ENCODE measurements at regions not wholly inside any gene's neighbourhood (a gene's known extent, or its start where the extent isn't known, plus 50 kb on each side); places are given as distances from the start of the nearest gene placed in this dataset.

DNA sequence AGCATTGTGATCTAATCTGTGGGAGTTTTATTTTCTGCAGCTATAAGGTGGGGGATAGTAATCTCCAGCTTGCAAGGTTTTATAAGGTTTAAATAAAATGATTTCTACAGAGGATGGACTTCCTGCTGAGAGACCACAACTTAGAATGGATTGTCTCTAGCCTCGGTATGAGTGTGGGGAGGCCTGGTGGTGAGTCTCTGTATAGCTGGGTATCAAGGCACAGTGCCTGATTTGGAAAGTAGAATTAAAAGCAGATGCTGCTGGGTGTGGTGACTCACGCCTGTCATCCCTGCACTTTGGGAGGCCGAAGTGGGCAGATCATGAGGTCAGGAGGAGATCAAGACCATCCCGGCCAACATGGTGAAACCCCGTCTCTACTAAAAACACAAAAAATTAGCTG lies 162.0 kb upstream of the GATB start:
- Histone ChIP-seq H3K27me3 (ENCODE audit: control insufficient read depth, insufficient read depth, low read length) (no peaks in the 10 kb centered on the region), H3K9me3 (ENCODE audit: control insufficient read depth, insufficient read depth, low read length) (no peaks in the 10 kb centered on the region), H3K4me3 (ENCODE audit: low read depth, low read length) (no peak overlapping the region), H3K27ac (ENCODE audit: low read depth, low read length) (no peak overlapping the region)
- TF ChIP-seq, protein P1, sequence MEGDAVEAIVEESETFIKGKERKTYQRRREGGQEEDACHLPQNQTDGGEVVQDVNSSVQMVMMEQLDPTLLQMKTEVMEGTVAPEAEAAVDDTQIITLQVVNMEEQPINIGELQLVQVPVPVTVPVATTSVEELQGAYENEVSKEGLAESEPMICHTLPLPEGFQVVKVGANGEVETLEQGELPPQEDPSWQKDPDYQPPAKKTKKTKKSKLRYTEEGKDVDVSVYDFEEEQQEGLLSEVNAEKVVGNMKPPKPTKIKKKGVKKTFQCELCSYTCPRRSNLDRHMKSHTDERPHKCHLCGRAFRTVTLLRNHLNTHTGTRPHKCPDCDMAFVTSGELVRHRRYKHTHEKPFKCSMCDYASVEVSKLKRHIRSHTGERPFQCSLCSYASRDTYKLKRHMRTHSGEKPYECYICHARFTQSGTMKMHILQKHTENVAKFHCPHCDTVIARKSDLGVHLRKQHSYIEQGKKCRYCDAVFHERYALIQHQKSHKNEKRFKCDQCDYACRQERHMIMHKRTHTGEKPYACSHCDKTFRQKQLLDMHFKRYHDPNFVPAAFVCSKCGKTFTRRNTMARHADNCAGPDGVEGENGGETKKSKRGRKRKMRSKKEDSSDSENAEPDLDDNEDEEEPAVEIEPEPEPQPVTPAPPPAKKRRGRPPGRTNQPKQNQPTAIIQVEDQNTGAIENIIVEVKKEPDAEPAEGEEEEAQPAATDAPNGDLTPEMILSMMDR (IDR thresholded peaks at IDR 0.05; ENCODE audit: low read depth, low read length), result no peak
- CTCF ChIA-PET, result no interaction called here
- DNase-seq (ENCODE audit: low read depth, low spot score), result no peak
- POLR2A ChIA-PET, result no interaction called here

DNA sequence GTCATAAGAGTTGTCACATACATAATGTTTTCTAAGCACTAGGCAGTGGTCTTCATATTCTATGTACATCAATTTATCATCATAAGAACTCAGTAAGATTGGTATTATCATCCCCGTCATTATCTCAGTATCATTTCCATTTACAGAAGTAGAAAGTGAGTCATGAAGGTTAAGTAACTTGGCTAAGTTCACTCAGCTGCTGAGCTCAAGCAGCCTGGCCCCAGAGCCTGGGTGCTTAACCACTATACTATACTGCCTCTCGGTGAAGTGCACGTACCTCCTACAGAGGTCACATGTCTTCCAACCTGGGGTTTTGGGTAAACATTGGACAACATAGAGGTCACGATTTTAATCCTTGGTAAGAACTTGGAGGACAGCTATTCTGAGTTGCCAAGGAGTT lies 161.5 kb upstream of the GATB start:
- Histone ChIP-seq H3K27ac (ENCODE audit: low read depth, low read length) (no peak overlapping the region), H3K9me3 (ENCODE audit: control insufficient read depth, insufficient read depth, low read length) (no peaks in the 10 kb centered on the region), H3K4me3 (ENCODE audit: low read depth, low read length) (no peak overlapping the region), H3K27me3 (ENCODE audit: control insufficient read depth, insufficient read depth, low read length) (no peaks in the 10 kb centered on the region)
- no peak for DNase-seq (ENCODE audit: low read depth, low spot score)
- TF ChIP-seq, protein P1 (IDR thresholded peaks at IDR 0.05; ENCODE audit: low read depth, low read length), result no peak
- ChIA-PET CTCF (no interaction called here), POLR2A (no interaction called here)

DNA sequence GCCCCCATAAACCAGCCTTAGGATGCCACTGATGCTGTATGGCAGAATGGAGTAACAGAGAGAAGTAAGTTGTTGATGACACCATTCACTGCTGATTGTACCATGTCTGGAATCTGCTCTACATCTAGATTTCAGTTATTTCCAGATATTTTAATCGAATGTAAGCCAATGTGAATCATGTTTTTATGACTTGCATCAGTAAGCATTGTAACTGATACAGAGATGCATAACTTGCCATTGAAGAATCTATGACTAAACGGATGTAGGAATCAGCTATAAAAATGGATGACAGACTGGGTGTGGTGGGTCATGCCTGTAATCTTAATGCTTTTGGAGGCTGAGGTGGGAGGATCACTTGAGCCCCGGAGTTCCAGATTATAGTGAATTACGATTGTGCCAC lies 161.0 kb upstream of the GATB start:
- CTCF ChIA-PET, result no interaction called here
- TF ChIP-seq, protein P1 (IDR thresholded peaks at IDR 0.05; ENCODE audit: low read depth, low read length), result no peak

DNA sequence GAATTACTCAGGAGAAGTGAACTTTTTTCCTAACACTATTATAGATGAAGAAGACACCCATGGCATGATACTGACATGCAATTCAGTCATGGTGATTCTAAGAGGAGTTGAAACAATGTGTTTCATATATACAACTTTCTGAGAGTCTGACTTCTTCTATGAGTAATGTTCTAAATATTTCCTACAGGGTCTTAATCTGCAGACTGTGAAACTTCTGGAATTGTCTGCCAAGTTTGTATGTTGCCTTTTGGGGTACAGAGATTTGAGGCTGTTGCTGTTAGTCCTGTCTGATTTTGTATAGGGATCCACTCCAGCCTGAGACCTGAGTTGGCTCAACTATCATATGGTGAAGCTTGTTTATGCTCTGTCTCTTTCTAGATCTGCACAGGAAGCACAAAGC lies 160.6 kb upstream of the GATB start:
- DNase-seq (ENCODE audit: low read depth, low spot score), result no peak
- Histone ChIP-seq H3K9me3 (ENCODE audit: control insufficient read depth, insufficient read depth, low read length) (no peaks in the 10 kb centered on the region), H3K4me3 (ENCODE audit: low read depth, low read length) (no peak overlapping the region), H3K27me3 (ENCODE audit: control insufficient read depth, insufficient read depth, low read length) (no peaks in the 10 kb centered on the region), H3K27ac (ENCODE audit: low read depth, low read length) (no peak overlapping the region)
- TF ChIP-seq, protein P1 (IDR thresholded peaks at IDR 0.05; ENCODE audit: low read depth, low read length), result no peak
- CTCF ChIA-PET, result no interaction called here
- POLR2A ChIA-PET, result no interaction called here

More for the DNA sequence above, 161.0 kb upstream of the GATB start:
- no peak overlapping the region for H3K4me3 ChIP-seq (ENCODE audit: low read depth, low read length)
- no peak overlapping the region for H3K27ac ChIP-seq (ENCODE audit: low read depth, low read length)
- H3K9me3 ChIP-seq (ENCODE audit: control insufficient read depth, insufficient read depth, low read length), result no peaks in the 10 kb centered on the region
- DNase-seq (ENCODE audit: low read depth, low spot score), result no peak
- POLR2A ChIA-PET, result no interaction called here
- H3K27me3 ChIP-seq (ENCODE audit: control insufficient read depth, insufficient read depth, low read length), result no peaks in the 10 kb centered on the region

DNA sequence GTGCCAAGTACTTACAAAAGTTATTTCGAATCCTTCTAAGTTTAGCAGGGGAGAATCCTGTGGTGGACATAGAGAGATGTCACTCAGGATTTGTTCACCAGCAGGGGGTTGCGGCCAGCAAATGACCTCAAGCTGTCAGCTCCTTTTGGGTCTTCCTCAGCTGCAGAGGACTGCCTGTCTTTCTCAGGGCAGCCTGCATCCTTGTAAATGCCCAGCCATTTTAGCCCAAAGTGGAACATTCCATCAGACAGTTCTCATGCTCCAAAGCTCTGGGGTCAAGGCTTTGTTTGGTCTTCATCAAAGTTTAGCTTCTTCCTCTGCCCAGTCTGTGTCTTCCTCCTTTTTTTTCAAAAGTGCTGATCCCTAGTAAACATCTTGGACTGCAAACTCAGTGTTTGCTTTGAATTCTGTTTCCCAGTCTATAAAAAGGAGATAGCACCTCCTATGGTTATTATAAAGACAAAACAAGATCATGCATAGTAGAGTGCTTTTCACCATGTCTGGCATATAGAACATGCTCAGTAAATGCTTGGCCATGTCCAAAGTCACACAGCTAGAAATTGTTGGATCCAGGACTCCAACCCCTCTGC lies 156.4 kb upstream of the GATB start:
- Histone ChIP-seq H3K27me3 (ENCODE audit: control insufficient read depth, insufficient read depth, low read length) (no peaks in the 10 kb centered on the region), H3K9me3 (ENCODE audit: control insufficient read depth, insufficient read depth, low read length) (no peaks in the 10 kb centered on the region), H3K4me3 (ENCODE audit: low read depth, low read length) (no peak overlapping the region), H3K27ac (ENCODE audit: low read depth, low read length) (no peak overlapping the region)
- TF ChIP-seq, protein P1 (IDR thresholded peaks at IDR 0.05; ENCODE audit: low read depth, low read length), result no peak
- POLR2A ChIA-PET, result no interaction called here
- CTCF ChIA-PET, result no interaction called here
- no peak for DNase-seq (ENCODE audit: low read depth, low spot score)

Data from AG04450 (cell line).